ENCODE measurements at regions not wholly inside any gene's neighbourhood (a gene's known extent, or its start where the extent isn't known, plus 50 kb on each side); places are given as distances from the start of the nearest gene placed in this dataset.

DNA sequence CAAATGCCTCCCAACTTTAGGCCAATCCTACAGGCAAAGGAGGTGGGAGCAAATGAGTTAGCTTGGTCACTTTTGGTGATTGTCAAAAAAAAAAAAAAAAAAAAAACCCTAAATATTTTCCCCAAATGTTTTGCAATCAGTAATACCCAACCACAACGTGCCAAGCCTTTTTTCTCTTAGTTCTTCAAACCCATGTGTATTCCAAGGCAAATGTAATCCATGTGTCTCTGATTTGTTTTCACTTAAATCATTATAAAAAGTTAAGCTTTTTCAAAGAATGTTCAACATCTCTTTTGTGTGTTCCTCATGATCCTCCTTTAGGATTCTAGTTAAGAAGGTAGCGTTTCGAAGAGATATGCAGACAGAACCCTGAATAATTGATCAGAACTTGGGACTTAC lies 328.4 kb downstream of the PAPSS1 start:
- DNase-seq (ENCODE audit: low read depth in 2 of 2), result no peak

DNA sequence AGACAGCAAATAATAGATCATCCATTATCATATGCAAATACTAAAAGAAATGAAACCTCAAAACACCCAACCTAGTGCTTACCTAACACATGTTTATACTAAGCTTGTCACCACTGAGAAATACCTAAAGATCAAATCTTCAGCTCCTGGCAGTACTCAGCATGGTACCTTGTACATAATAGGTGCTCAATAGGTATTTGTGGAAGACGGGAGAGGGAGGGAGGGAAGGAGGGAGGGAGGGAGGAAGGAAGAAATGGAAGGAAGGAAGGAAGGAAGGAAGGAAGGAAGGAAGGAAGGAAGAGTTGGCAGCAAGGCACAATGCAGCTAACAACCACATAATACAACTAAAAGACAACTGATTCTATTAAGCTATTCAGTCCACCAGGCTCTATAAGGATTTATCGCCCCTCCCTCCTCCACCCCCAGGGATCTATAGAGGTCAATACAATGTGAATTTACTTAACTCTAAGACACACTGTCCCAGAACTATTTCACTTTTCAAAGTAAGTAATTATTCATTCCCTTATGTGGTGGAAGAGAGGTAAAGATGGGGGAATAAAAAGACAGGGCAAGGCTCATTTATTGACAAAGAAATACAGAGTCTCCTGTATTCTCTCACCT lies 328.9 kb downstream of the PAPSS1 start:
- DNase-seq (ENCODE audit: low read depth in 2 of 2), result no peak

DNA sequence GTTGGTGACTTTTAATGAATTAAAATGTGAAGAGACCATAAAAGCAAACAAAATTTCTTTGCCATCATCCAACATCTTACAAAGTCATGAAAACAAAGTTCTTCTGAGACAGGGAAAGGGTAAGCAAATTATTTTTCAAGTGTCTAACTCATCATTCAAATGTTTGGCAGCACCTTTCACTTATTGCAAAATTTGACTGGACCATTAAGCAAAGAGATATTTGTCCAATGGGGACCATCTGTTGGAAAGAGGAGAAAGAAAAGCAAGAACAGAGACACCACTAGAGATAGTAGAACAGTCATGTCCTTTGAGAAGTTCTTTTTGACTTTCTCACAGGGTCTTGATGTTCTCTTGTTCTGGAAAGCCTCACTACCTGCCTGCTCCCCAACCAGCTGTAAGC lies 330.1 kb downstream of the PAPSS1 start:
- no peak for DNase-seq (ENCODE audit: low read depth in 2 of 2)

DNA sequence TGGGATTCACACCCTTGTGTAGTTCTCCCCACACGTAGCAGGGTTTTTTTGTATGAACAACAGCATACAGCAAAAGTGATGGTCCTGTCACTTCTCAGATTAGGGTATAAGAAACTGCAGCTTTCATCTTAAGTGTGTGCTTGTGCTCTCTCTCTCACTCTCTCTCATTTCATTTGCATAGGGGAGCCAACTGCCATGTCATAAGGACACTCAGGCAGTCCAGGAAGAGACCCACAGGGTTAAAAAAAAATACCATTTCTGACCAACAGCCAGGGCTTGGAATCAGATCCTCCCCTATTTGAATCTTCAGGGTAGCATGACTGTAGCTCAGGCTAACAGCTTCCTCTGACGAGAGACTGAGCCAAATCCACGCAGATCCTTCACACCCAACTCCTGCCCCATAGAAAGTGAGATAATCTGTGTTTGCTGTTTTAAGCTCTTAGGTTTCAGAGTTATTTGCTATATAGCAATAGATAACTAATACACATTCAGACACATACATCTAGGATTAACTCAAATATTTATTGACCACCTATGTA lies 331.2 kb downstream of the PAPSS1 start:
- DNase-seq (ENCODE audit: low read depth in 2 of 2), result no peak

DNA sequence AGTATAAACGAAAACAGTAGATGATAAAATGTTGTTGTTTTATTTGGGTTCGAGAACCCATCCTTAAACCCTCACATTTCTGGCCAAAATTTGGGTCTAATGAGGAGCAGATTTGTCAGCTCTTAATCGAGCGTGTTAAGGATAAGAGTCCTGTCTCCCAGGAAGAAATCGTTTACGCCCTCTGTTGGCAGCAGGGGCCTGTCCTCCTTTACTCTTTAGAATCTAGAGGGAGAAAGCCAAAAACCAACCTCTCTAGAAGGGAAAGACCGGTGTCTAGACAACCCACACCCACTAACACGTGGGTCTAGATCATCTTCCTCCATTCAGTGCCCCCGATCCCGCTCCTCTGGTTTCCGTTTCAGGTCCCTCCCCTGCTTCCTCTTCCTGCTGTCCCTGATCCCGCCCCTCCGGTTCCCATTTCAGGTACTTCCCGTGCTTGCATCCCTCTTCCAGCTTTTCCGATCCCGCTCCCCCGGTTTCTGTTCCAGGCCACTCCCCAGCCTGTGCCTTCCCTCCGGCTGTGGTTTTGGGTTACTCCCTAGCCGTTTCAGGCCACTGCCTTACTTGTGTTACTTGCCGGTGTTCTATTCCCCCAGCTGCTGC lies 339.1 kb downstream of the PAPSS1 start:
- no peak for DNase-seq (ENCODE audit: low read depth in 2 of 2)

DNA sequence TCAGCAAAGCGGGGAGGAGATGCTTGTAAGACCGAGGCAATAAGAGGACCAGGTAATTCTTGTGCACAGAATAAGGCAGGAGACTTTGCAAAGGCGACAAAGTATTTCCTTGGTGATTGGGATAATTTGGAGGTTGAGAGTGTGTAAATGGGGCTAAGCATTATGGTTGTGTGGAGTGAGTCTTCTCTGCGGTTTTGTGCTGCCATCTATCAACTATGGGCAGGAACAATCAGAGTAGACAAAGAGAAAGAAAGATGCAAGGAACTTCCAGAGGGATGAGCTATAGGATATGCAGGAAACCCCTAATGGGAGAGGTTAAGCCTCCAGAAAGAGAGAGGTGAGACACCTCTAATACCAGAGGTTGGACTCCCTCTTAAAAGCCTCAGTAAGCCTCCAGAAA lies 339.8 kb downstream of the PAPSS1 start:
- no peak for DNase-seq (ENCODE audit: low read depth in 2 of 2)

DNA sequence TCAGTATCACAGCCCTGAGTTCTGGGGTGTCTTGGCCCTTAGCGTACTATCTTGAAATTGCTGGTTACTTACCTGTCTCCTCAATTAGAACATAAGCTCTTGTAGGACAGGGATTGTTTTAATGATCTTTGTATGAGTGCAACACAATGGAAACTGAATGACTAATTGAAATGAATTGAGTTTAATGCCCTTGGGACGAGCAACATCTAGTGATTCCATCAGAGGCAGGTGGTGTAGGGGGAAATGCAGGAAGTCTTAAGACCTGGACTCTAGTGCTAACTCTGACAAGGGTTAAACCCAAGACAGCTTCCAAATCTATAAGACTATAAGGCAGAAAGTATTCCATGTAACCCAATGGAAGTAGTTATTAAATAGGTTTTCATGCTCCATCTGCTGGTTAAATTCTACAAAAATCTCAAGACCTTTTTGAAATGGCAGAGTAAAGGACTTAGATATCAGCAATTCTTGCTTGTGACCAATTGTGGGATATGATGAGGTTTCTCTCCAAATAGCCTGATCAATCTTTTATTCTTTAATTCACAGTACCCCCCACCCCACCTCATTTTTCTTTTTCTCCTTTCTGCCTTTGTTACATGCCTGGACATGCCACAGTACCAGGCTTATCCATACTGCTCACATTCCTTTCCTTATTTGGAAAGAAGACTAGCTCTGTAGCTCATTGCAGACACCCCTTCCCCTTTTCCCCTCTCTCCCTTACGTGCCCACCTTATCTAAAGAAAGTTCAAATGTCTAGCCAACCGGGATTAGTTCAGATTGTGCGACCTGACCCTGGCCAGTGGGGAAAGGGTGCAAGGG lies 340.8 kb downstream of the PAPSS1 start:
- peak in 1 of 2 donors; percentile 7 for DNase-seq (ENCODE audit: low read depth in 2 of 2)

DNA sequence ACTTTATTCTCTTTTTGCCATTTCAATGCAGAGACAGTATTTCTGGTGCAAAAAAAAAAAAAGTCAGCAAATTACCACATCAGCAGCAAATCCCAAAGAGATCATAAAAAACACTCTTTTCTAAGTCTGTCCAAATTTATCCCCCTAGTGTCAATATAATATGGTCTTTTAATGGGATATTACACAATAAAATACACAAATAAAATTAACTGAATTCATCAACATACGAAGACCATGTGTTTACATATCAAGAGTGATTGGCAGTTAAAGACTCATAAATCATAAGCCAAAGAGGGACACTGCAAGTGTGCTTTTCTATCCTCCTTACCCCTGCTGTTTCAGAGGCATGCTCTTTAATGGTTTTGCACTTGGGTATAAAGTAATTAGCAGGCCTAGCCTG lies 340.2 kb upstream of the DKK2 start:
- no peak for DNase-seq (ENCODE audit: low read depth in 2 of 2)

DNA sequence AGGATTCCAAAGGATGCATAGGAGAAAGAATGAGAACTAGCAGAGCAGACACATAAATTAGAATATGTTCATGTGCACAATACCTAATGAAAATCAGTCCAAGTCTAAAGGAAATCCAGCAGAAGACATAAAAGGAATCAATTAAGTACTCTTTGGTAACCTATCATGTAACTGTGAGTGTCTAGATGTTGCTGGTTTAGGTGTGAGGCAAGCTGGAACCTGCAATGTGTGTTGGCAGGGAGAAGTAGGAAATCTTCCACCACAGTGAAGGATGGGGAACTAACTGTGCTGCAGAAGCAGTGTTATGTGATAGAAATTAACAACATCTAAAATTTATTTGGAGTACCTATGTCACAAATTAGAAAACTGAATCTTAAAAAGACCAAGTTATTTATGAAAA lies 330.8 kb upstream of the DKK2 start:
- DNase-seq (ENCODE audit: low read depth in 2 of 2), result no peak

DNA sequence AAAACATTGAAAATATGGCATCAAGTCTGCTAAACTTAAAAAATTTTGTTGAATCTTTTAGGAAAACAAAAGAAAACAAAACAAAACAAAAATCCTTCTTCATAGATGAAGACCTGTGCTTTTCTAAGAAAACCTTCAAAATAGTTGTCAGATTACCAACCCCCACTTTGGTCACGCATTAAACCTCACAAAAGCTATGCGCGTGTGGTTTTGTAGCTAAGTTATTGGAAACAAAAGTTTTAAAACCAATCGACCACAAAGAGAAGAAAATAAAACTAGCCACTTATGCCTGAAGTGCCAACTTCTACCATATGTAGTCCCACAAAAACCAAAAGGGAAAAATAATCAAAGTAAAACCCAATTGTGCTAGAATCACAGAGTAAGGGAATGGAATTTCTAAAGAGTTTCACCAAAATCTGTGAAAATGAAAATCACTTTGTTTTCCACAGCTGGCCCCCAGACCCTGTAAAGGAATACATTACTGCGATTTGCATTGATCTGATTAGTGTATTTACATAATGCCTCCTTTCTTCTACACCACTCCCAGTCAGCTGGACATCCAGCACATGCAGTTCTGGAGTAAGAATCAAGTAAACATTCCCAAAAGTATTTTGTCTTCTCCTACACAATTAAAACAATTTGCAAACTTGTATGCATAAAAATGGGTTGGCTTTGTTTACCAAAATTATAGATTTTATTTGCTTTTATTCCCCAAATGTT lies 330.1 kb upstream of the DKK2 start:
- DNase-seq (ENCODE audit: low read depth in 2 of 2), result no peak

DNA sequence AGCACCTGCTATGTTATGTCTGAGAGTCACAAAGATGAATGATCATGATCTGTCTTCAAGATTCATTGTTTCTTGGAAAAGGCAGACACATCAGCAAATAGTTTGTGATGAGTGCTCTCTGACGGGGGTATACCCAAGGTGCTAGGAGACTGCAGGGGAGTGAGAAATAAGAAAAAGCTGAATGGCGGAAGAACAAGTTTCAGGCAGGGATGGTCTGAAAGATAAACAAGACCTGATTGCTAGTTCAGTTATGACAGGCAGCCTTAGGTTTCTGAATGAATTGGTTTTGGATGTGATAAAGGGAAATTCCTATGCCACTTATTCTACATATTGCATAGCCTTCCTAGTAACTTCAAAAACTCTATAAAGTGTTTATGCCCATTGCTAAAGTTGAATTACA lies 327.0 kb upstream of the DKK2 start:
- DNase-seq (ENCODE audit: low read depth in 2 of 2), result no peak

DNA sequence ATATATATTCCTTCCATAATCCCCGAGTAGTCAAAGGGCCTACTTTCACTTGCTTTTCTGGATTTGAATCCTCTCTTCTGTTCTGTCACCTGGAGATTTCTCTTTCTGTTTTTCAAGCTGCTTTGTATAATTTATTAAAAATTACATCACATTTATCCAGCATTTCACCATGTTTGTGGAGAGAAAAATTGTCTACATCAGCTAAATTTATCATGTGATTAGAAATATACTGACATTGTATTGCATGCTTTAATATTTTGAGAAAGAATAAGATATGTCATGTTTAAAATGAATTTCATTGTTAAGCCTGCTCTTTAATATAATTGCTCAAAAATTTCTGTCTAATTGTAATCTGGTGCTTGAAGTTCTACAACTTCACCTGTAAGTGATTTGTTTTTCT lies 323.1 kb upstream of the DKK2 start:
- no peak for DNase-seq (ENCODE audit: low read depth in 2 of 2)

DNA sequence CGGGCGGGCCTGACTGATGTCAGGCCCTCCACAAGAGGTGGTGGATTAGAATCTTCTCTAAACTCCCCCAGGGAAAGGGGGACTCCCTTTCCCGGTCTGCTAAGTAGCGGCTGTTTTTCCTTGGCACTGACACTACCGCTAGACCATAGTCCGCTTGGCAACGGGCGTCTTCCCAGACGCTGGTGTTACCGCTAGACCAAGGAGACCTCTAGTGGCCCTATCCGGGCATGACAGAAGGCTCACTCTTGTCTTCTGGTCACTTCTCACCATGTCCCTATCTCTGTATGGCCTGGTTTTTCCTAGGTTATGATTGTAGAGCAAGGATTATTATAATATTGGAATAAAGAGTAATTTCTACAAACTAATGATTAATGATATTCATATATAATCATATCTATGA lies 318.2 kb upstream of the DKK2 start:
- DNase-seq (ENCODE audit: low read depth in 2 of 2), result peak in 1 of 2 donors; percentile 7

DNA sequence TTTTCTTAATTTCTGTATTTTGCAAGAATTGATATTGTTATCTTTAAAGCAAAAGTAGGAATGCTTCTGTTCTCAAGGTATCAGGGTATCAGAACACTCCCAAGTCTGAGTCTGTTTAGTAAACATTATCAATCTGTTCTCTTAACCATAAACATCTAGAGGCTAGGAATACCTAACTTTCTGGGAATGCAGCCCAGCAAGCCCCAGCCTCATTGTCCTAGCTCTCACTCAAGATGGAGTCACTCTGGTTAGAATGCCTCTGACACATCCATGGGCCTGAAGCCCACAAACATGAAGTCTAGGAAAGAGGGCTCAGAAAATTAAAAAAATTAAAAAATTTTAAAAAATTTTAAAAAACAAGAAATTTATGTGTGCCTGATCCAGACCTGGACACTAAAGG lies 315.1 kb upstream of the DKK2 start:
- DNase-seq (ENCODE audit: low read depth in 2 of 2), result no peak

DNA sequence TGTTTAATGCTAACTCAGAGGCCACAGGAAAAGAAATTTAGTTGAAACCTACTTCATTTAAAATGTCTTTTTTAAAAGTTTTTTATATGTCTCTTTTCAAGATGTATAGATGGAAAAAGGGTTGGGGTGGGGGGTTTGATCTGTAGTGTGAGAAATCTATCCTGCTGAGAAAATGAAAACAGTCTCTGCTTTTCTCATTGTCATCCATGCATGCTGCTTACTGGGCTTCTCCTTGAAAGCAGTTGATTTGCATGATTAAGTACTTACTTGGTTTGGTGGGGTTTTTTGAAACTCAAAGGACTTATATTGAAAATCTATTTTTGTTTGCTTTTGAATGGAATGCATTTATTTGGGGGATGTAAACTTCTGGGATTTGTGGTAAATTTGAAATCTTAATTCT lies 313.6 kb upstream of the DKK2 start:
- no peak for DNase-seq (ENCODE audit: low read depth in 2 of 2)

DNA sequence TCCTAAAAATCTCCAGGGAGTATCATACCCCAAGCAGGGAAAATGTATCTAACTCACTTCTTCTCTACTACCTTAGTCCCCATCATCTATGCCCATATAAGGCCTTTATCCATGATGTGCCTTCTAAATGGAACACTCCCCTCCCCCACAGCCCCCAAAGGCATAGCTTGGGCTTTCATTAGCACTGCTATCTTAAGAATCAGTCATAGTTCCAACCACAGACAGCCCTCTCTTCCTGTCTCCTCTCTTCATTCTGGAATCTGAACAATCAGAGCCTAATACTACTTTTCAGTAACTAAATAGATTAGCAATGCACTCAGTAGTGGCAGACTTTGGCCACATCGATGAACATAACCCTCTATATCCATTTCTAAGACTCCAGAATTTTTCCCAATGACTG lies 313.2 kb upstream of the DKK2 start:
- DNase-seq (ENCODE audit: low read depth in 2 of 2), result no peak

DNA sequence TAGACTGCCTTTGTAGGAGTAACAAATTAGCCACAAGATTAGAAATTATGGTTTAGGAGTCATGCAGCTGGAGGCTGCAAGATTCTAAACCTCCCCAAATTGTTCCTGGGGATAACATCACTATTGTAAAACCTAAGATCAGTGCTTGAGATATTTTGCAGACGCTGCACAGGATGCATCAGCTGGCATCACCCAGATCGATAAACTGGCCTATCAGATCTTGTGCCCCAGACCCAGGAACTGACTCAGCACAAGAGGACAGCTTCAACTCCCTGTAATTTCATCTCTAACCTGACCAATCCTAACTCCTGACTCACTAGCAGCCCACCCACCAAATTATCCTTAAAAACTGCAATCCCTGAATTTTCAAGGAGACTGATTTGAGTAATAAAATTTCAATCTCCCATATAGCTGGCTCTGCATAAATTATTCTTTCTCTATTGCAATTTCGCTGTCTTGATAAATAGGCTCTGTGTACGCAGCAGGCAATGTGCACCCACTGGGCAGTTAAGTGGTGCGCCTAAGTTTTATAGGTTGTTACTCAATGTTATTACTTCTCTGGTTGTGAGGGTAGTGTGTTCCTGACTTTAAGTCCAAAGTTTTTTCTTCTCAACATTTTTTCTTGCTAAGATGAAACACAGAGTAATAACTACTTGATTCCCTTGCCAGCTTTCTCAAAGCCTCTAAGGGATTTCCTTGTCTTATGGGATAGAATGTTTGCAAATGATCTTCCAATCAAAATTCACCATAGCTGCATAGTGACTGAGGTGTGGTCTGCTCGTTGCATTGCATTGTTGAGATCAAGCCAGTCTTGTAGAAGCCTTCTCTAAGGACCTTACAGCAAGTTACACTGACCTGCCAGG lies 312.3 kb upstream of the DKK2 start:
- DNase-seq (ENCODE audit: low read depth in 2 of 2), result no peak

DNA sequence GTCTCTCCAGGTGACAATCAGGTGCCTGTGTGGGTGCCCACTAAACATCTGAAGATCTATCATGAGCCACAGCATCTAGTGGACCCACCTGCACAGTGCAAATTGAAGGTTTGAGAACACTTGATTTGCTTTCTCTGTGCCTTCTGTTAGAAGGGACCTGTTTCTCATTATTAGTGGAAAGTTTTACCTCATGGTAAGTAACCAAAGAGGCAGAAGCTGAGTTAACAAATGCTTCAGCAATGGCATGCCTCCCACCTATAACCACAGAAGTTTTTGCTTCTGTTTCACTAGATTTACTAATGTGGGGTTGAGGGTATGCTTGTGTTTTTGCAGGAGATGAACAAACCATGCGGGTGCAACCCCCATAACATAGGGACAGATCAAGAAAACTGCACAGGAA lies 297.4 kb upstream of the DKK2 start:
- DNase-seq (ENCODE audit: low read depth in 2 of 2), result no peak

DNA sequence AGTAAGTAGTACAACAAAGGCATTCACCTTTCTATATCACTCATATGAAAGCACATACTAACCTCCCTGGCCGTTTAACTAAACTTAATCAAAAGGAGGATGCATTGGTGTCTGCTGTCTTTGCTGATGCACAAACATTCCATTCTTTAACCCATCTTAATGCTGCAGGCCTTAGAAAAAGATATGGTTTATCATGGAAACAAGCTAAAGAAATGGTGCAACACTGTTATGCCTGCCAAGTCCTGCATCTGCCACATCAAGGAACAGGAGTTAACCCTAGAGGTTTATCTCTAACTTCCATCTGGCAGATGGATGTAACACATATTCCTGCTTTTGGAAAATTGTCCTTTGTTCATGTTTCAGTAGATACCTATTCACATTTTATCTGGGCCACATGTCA lies 296.5 kb upstream of the DKK2 start:
- peak in 1 of 2 donors; percentile 4 for DNase-seq (ENCODE audit: low read depth in 2 of 2)

DNA sequence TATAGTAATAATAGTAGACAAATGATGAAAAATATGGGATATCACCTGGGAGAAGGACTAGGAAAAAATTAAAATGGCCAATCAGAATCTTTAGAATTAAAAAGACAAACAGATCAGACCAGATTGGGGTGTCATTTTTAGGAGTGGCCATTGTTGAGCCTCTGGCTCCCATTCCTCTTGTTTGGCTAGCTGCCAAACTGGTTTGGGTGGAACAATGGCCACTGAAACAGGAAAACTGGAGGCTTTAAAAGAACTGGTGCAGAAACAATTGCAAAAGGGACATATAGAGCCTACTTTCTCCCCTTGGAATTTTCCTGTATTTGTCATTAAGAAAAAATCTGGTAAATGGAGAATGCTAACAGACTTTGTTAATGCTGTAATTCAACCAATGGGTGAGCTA lies 294.8 kb upstream of the DKK2 start:
- peak in 1 of 2 donors; percentile 6 for DNase-seq (ENCODE audit: low read depth in 2 of 2)

DNA sequence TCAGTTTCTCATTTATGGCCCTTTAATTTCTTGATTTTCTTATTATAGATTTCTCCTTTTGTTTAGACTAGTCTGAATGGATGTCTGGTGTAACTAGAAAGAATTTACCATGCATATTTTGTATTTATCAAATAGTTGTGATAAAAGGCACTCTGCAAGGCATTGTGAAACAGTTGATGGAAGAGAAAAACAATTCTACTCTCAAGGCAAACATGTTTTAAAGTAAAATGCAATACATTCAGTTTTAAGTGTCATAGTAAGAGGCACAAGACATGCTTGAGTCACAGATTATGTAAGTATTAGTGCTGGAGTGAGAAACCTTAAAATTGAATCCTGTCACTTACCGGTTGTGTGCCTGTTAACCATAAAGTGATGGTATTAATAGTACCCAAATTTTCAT lies 283.3 kb upstream of the DKK2 start:
- no peak for DNase-seq (ENCODE audit: low read depth in 2 of 2)
